ENCODE measurements at regions not wholly inside any gene's neighbourhood (a gene's known extent, or its start where the extent isn't known, plus 50 kb on each side); places are given as distances from the start of the nearest gene placed in this dataset.

DNA sequence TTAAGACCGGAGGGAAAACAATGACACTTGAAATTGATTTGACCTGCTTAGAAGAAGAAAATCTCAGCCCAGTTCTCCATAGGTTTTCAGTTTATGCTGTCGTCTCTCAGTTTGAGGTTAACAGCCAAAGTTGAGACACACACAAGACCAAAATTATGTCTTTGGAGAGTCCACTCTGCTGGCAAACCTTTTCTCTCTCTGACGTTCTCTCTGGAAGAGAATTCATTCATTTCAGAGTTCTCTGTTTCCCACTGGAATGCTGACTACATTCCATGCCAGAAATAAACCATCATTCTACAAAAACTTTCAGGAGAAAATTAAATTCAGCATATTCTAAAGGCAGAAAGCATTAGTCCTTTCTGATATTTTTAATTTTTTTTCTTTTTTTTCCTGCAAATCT lies 155.2 kb downstream of the TFAP2A start:
- Histone ChIP-seq H3K4me3 (no peak overlapping the region), H3K27me3 (ENCODE audit: low read depth) (no peaks in the 10 kb centered on the region), H3K36me3 (no peaks in the 10 kb centered on the region), H3K27ac (replicated peaks) (no peak overlapping the region), H3K9me3 (replicated peaks) (peaks cover 20% of the 10 kb centered on the region), H3K4me1 (no peaks in the 10 kb centered on the region)
- intact Hi-C loops (cut with micrococcal nuclease) = no loop called here
- no peak for DNase-seq
- TF ChIP-seq, protein P1, sequence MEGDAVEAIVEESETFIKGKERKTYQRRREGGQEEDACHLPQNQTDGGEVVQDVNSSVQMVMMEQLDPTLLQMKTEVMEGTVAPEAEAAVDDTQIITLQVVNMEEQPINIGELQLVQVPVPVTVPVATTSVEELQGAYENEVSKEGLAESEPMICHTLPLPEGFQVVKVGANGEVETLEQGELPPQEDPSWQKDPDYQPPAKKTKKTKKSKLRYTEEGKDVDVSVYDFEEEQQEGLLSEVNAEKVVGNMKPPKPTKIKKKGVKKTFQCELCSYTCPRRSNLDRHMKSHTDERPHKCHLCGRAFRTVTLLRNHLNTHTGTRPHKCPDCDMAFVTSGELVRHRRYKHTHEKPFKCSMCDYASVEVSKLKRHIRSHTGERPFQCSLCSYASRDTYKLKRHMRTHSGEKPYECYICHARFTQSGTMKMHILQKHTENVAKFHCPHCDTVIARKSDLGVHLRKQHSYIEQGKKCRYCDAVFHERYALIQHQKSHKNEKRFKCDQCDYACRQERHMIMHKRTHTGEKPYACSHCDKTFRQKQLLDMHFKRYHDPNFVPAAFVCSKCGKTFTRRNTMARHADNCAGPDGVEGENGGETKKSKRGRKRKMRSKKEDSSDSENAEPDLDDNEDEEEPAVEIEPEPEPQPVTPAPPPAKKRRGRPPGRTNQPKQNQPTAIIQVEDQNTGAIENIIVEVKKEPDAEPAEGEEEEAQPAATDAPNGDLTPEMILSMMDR (IDR thresholded peaks at IDR 0.05; ENCODE audit: borderline replicate concordance) = no peak

GRCh38 chr6:10258341-10258740 lies 156.5 kb downstream of the TFAP2A start:
- TF ChIP-seq, protein P1 (IDR thresholded peaks at IDR 0.05; ENCODE audit: borderline replicate concordance) = no peak
- no peak overlapping the region for H3K27ac ChIP-seq (replicated peaks)
- DNase-seq = no peak
- H3K4me3 ChIP-seq = no peak overlapping the region
- no peaks in the 10 kb centered on the region for H3K4me1 ChIP-seq
- peaks cover 3% of the 10 kb centered on the region for H3K27me3 ChIP-seq (ENCODE audit: low read depth)
- intact Hi-C loops (cut with micrococcal nuclease) = no loop called here
- peaks cover 20% of the 10 kb centered on the region for H3K9me3 ChIP-seq (replicated peaks)
- no peaks in the 10 kb centered on the region for H3K36me3 ChIP-seq

DNA sequence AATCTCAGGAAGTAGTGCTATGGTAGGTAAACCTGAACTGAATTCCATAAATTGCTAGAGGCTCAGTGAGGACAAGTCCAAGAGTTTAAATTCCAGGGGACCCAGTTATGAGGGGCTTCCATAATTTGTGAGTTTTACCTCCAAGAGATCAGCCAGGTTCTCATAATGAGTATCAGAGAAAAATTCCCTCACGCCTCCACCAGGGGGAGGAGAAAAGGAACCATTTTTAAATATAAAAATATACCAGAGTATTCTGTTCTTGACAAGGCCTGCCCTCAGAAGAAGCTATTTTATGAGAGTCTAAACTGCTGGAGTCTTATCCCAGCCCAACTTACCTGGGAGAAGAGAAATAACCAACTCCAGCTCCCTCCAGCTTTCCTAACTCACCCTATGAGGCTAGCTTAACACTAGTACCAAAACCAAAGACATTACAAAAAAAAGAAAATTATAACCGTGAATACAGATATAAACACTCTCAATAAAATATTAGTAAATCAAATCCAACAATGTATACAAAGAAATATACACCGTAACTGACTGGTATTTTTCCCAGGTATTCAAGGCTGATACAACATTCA lies 158.7 kb downstream of the TFAP2A start:
- Histone ChIP-seq H3K9me3 (replicated peaks) (peaks cover 15% of the 10 kb centered on the region), H3K27ac (replicated peaks) (no peak overlapping the region), H3K4me1 (no peaks in the 10 kb centered on the region), H3K36me3 (no peaks in the 10 kb centered on the region), H3K27me3 (ENCODE audit: low read depth) (peaks cover 21% of the 10 kb centered on the region), H3K4me3 (no peak overlapping the region)
- TF ChIP-seq, protein P1 (IDR thresholded peaks at IDR 0.05; ENCODE audit: borderline replicate concordance) = peak; percentile 20
- intact Hi-C loops (cut with micrococcal nuclease) = no loop called here
- no peak for DNase-seq

DNA sequence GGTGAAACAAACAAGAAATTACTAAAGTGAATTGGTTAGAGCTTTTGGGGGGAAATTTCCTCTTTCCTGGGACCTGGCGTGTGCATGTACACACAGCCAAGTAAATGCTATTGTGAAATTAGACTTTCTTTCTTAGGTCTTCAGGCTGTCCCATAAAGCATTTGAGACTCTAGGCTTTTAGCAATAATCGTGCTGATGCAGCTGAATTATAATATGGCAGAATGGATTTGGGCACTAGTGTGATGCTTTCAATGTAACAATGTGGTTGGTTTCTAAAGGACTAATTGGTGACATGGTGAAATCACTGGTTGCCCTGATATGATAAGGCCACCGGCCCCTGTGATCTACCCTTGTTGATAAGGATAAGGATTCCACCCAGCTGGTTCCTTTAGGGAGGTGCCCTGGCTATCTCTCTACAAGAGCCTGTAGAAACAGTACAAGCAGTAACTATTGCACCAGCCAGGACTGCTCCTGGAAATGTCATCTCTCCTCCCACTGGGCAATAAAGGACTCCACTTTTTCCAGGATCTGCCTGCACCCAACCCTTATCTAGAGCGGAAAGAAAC lies 164.1 kb downstream of the TFAP2A start:
- TF ChIP-seq, protein P1 (IDR thresholded peaks at IDR 0.05; ENCODE audit: borderline replicate concordance) = no peak
- Histone ChIP-seq H3K4me3 (no peak overlapping the region), H3K27me3 (ENCODE audit: low read depth) (peaks cover 34% of the 10 kb centered on the region), H3K36me3 (no peaks in the 10 kb centered on the region), H3K27ac (replicated peaks) (no peak overlapping the region), H3K9me3 (replicated peaks) (peaks cover under 1% of the 10 kb centered on the region), H3K4me1 (no peaks in the 10 kb centered on the region)
- intact Hi-C loops (cut with micrococcal nuclease) = no loop called here
- DNase-seq = no peak

DNA sequence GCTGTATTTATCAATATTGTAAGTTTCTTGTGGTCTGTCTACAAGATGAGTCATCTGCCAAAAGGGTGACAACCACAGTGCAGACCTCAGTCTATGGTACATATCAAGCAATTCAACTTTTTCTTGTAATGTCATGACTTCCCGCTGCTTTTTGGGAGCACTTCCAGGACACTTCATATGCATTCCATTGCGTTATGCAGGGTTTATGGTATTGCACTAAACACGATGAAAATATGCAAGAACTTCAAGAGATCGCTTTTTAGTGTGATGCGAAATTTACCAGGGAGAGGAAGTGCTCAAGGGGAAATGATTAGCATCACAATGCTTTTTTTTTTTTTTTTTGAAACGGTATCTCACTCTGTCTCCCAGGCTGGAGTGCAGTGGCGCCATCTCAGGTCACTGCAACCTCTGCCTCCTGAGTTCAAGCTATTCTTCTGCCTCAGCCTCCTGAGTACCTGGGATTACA lies 166.5 kb downstream of the TFAP2A start:
- Histone ChIP-seq H3K27me3 (ENCODE audit: low read depth) (peaks cover 32% of the 10 kb centered on the region), H3K27ac (replicated peaks) (no peak overlapping the region), H3K4me1 (no peaks in the 10 kb centered on the region), H3K9me3 (replicated peaks) (no peaks in the 10 kb centered on the region), H3K4me3 (no peak overlapping the region), H3K36me3 (no peaks in the 10 kb centered on the region)
- intact Hi-C loops (cut with micrococcal nuclease) = no loop called here
- no peak for DNase-seq
- TF ChIP-seq, protein P1 (IDR thresholded peaks at IDR 0.05; ENCODE audit: borderline replicate concordance) = no peak

Measured in left ventricle myocardium inferior (tissue), 1 donor.